Gastroesophageal sphincter (tissue), 4 donors: ENCODE measurements at regions not wholly inside any gene's neighbourhood (a gene's known extent, or its start where the extent isn't known, plus 50 kb on each side); places are given as distances from the start of the nearest gene placed in this dataset.

ENCODE experiments used
- ATAC-seq: fragments of 150-250 bp; one replicate; pipeline ENCODE4 v1.9.1; 2016; ENCODE audit warnings: mild to moderate bottlenecking, moderate library complexity
- H3K27ac ChIP-seq, 4 donors: fragments of 200-600 bp; sonication (generic) in 3 of 4; 1 replicate in 3 of 4; 2 replicates in 1 of 4; pipeline ENCODE4 v1.5.1; 2016 to 2019
- H3K27me3 ChIP-seq: fragments of 200-600 bp; sonication (generic); one replicate; pipeline ENCODE4 v1.5.1; 2019
- H3K36me3 ChIP-seq, 2 donors: fragments of 200-600 bp; sonication (generic); one replicate each; pipeline ENCODE4 v1.5.1; 2019; ENCODE audit warnings: control low read depth in 1 of 2
- H3K4me1 ChIP-seq, 3 donors: fragments of 200-600 bp; sonication (generic); 1 replicate in 2 of 3; 2 replicates in 1 of 3; pipeline ENCODE4 v1.5.1; 2016 to 2019; ENCODE audit warnings: control low read depth in 2 of 3
- H3K4me3 ChIP-seq, 2 donors: fragments of 200-600 bp; sonication (generic); one replicate each; pipeline ENCODE4 v1.5.1; 2019; ENCODE audit warnings: mild to moderate bottlenecking in 1 of 2, moderate library complexity in 1 of 2
- H3K9me3 ChIP-seq, 3 donors: fragments of 200-600 bp; sonication (generic); one replicate each; pipeline ENCODE4 v1.5.1; 2017 to 2019; ENCODE audit warnings: control low read depth in 2 of 3
- EP300 ChIP-seq: sonication (generic); formaldehyde crosslinking; IDR thresholded peaks from one replicate; pipeline ENCODE4 v1.6.1; 2017; ENCODE audit warnings: antibody characterized with exemption, mild to moderate bottlenecking
- POLR2A ChIP-seq, 2 donors: fragments of 450-650 bp; IDR thresholded peaks; one replicate each; pipeline ENCODE4 v1.6.1; 2017; ENCODE audit warnings: antibody characterized with exemption in 2 of 2, mild to moderate bottlenecking in 2 of 2, moderate library complexity in 1 of 2
- POLR2AphosphoS5 ChIP-seq: sonication (generic); formaldehyde crosslinking; IDR thresholded peaks from one replicate; pipeline ENCODE4 v1.6.1; 2017; ENCODE audit warnings: antibody characterized with exemption
- WGBS, 2 donors: methylation state at CpG; one replicate each; pipeline ENCODE4 v1.1.5; 2018; ENCODE audit warnings: low coverage in 1 of 2; 5-methylcytosine and 5-hydroxymethylcytosine counted together
- TF ChIP-seq, protein P1 (sequence below), 4 experiments: fragments of 200-600 bp in 2 of 4; fragments of 450-650 bp in 2 of 4; sonication (generic) in 1 of 4; IDR thresholded peaks; one replicate each; pipeline ENCODE4 v1.5.1; 2017 to 2019; ENCODE audit warnings: antibody characterized with exemption in 4 of 4, mild to moderate bottlenecking in 2 of 4, moderate library complexity in 2 of 4

DNA sequence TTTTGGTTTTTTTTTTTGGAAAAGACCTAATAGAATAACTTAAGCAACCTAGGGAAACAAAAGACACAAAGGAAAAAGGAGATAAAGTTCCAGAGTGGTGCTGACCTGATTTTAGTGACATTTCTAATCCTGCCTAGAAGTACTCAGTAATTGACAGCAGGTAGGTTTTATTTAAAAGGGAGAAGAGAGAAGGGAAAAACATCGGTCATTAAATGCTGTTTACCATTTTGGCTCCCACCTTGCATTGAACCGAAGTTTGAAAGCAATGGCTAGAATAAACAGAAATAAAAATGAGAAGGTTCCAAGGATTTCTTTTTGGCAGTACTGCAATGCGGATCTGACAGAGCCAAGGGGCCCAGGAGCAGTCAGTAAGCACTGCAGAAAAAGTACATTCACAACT lies 115.8 kb upstream of the MAOA start:
- Histone ChIP-seq H3K36me3 (no peaks in the 10 kb centered on the region), H3K9me3 (no peaks in the 10 kb centered on the region), H3K27me3 (no peaks in the 10 kb centered on the region), H3K27ac (no peak overlapping the region), H3K4me1 (no peaks in the 10 kb centered on the region), H3K4me3 (no peak overlapping the region)
- ATAC-seq: no peak
- TF ChIP-seq POLR2AphosphoS5: no peak
- TF ChIP-seq, protein P1, sequence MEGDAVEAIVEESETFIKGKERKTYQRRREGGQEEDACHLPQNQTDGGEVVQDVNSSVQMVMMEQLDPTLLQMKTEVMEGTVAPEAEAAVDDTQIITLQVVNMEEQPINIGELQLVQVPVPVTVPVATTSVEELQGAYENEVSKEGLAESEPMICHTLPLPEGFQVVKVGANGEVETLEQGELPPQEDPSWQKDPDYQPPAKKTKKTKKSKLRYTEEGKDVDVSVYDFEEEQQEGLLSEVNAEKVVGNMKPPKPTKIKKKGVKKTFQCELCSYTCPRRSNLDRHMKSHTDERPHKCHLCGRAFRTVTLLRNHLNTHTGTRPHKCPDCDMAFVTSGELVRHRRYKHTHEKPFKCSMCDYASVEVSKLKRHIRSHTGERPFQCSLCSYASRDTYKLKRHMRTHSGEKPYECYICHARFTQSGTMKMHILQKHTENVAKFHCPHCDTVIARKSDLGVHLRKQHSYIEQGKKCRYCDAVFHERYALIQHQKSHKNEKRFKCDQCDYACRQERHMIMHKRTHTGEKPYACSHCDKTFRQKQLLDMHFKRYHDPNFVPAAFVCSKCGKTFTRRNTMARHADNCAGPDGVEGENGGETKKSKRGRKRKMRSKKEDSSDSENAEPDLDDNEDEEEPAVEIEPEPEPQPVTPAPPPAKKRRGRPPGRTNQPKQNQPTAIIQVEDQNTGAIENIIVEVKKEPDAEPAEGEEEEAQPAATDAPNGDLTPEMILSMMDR (IDR thresholded peaks at IDR 0.05): no peak
- no peak for TF ChIP-seq EP300
- no peak for TF ChIP-seq POLR2A (IDR thresholded peaks at IDR 0.05)
- WGBS, 2 donors: 27 to 56% methylated on average over 2 to 3 of the region's 3 CpGs

DNA sequence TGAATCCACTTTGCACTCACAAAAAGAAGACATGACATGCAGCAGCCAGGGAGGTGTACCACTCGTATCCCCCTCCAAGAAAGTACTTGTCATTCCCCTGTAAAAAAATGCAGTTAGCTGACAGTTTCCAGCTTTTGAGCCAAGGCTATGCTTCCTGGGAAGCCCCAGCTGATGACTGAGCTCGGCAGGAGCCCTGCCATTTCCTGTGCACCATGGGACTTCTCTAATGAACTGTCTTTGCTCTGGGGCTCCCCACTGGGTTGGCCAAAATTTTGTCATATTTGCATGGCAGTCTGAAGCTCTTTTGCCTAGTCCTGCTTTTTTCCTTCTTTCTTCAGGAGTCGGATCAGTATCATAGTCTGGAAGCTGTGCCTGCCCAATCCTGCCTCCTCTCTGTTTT lies 104.5 kb upstream of the MAOA start:
- 6 to 18% methylated on average over 3 of the region's 3 CpGs for WGBS, 2 donors
- ATAC-seq: no peak
- no peaks in the 10 kb centered on the region for H3K36me3 ChIP-seq

DNA sequence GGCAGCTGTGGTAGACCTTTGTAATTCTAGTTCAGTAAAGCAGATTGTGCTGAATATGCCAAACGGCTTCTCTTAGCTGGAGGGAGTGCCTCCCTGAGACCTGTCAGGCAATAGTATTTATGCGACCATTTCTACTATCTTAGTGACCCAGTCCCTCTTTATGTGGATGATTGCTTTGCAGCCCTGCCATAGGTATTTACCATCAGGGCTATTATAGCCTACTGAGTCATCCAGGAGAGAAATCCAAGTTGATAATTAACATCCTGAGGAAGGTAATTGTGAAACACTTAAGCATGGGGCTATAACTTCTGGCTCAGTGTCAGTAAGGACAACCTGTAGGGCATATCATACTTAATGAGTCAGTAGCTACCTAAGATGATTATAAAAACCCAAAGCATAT lies 103.9 kb upstream of the MAOA start:
- H3K36me3 ChIP-seq: no peaks in the 10 kb centered on the region
- 33 to 71% methylated on average over 2 of the region's 2 CpGs for WGBS, 2 donors
- no peaks in the 10 kb centered on the region for H3K4me1 ChIP-seq
- no peaks in the 10 kb centered on the region for H3K9me3 ChIP-seq
- H3K27me3 ChIP-seq: no peaks in the 10 kb centered on the region
- H3K27ac ChIP-seq: no peak overlapping the region
- TF ChIP-seq POLR2AphosphoS5 (no peak), POLR2A (IDR thresholded peaks at IDR 0.05) (no peak), EP300 (no peak)
- TF ChIP-seq, protein P1 (IDR thresholded peaks at IDR 0.05): no peak
- H3K4me3 ChIP-seq: no peak overlapping the region
- no peak for ATAC-seq

More for the DNA sequence above, 104.5 kb upstream of the MAOA start:
- no peaks in the 10 kb centered on the region for H3K9me3 ChIP-seq
- no peaks in the 10 kb centered on the region for H3K4me1 ChIP-seq
- no peaks in the 10 kb centered on the region for H3K27me3 ChIP-seq
- no peak for TF ChIP-seq EP300
- TF ChIP-seq POLR2A (IDR thresholded peaks at IDR 0.05): no peak
- TF ChIP-seq, protein P1 (IDR thresholded peaks at IDR 0.05): no peak
- no peak for TF ChIP-seq POLR2AphosphoS5
- no peak overlapping the region for H3K27ac ChIP-seq
- H3K4me3 ChIP-seq: no peak overlapping the region

DNA sequence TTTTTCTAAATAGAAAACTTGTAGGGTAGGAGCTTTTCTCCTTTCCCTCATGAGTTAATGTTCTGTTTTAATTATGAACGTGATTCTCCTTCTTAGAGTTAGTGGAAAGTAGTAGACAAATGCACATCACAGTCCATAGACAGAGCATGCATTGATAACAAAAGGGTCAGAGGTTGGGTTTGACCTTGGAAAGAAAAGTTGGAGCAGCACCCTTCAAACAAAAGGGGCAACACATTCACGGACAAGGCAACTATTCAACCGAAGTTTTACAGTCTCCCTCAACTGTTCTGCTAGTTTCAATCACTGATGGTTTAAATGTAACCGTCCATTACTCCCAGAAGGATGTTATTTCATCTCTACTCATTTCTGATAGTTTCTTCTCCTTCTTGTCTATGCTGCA lies 103.4 kb upstream of the MAOA start:
- TF ChIP-seq EP300 (no peak), POLR2AphosphoS5 (no peak), POLR2A (IDR thresholded peaks at IDR 0.05) (no peak)
- TF ChIP-seq, protein P1 (IDR thresholded peaks at IDR 0.05): no peak
- no peaks in the 10 kb centered on the region for H3K36me3 ChIP-seq
- 79 to 91% methylated on average over 3 to 4 of the region's 4 CpGs for WGBS, 2 donors
- no peaks in the 10 kb centered on the region for H3K9me3 ChIP-seq
- ATAC-seq: no peak
- no peak overlapping the region for H3K27ac ChIP-seq
- H3K27me3 ChIP-seq: no peaks in the 10 kb centered on the region
- H3K4me1 ChIP-seq: no peaks in the 10 kb centered on the region
- no peak overlapping the region for H3K4me3 ChIP-seq

DNA sequence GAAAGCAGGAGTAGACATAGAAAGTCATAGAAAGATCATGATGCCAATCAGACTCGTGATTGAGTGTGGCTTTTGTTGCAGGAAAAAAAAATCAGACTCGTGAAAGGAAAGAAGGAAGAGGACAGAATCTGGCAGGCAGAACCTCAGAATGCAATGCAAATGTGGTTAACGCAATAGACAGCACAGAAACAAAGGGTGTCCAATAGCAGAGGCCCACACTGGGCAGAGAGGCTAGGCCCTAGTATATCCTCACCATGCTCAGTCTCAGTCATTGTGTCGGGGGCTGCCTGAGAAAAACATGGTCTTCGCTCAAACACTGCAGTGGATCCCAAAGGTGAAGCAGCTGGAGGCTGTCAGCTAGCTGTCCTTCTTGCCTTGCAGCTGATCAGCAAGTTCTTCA lies 102.8 kb upstream of the MAOA start:
- 61 to 63% methylated on average over 2 to 3 of the region's 5 CpGs for WGBS, 2 donors
- no peak for ATAC-seq

More for the DNA sequence above, 102.8 kb upstream of the MAOA start:
- Histone ChIP-seq H3K4me3 (no peak overlapping the region), H3K9me3 (no peaks in the 10 kb centered on the region), H3K4me1 (no peaks in the 10 kb centered on the region), H3K36me3 (no peaks in the 10 kb centered on the region), H3K27me3 (no peaks in the 10 kb centered on the region), H3K27ac (no peak overlapping the region)
- TF ChIP-seq EP300 (no peak), POLR2AphosphoS5 (no peak), POLR2A (IDR thresholded peaks at IDR 0.05) (no peak)
- TF ChIP-seq, protein P1 (IDR thresholded peaks at IDR 0.05): no peak
